ENCODE measurements at regions not wholly inside any gene's neighbourhood (a gene's known extent, or its start where the extent isn't known, plus 50 kb on each side); places are given as distances from the start of the nearest gene placed in this dataset.

DNA sequence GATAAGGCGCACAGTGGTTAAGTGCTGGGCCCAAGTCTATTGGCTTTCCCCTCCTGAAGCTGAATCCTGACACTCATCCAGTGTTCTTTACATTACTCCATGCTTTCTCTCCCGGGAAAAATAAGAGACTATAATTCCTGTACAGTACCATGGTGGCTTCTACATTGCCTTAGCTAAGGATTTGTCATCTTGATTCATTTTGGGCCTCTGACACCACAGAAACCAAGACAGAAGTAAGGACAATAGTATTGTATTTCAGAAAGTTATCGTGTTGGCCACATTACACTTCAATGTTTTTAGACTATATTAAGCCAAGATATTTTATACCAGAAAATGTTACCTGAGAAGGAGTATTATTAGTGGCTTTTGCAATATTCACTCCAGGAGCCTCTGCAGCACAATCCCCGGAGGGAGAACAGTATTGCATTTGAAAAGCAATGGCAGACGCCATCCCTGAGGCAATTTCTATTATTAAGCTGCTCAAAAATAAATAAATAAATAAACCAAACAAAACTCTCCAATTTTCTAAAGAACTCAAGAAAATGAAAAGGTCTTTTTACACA is 267.9 kb downstream of the ENC1 start:
- no peak for DNase-seq

DNA sequence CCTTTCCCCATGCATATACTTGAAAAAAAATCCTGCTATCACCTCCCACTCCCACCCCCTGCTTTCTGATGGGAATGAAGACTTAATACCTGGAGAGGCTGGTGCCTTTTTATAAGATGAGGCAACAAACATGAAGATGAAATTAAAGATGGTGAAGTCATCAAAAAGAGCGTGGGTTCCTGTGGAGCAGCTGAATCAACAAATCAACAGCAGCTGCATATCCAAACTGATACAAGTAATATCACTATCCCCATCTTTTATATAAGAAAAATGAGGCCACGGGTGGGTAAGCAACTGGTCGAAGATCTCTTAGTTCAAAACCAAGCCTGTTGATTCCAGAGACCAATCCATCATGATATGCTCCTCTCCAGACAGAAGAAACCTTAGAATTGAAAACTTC is 268.5 kb downstream of the ENC1 start:
- no peak for DNase-seq

DNA sequence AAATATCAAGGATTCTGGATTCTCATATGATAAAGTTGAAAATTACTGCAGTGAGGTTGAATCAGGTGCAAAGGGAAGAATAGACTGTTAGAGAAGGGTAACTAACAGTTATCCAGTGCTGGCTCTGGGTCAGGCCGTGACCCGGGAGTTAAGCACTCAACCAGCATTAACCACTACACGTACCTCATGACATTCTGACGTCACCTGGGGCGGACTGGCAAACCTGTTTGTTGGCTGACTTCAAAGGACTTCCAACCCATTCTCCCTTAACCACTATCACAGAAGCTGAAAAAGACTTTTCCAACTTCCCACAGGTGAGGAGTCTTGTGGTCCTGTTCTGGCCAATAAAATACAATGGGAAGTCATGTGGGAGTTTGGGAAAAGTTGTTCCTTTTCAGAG is 268.9 kb downstream of the ENC1 start:
- DNase-seq = no peak

DNA sequence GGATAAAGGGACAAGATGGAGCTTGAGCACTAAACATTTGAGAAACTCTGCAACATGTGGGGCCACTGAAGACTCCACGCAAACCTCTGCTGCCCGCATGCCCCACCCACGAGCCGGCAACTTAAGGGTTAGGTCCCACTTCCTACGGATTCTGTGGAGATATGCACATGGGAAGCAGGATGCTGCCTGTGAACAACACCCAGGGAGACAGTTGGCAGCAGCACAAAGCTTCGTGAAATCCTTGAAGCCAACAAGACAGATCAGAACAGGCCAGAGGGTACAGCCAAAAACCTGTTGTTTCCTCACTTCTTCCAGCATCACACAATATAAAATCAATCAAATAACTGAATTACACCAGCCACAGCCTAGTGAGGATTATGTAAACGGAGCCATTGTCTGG is 270.4 kb downstream of the ENC1 start:
- DNase-seq = no peak

DNA sequence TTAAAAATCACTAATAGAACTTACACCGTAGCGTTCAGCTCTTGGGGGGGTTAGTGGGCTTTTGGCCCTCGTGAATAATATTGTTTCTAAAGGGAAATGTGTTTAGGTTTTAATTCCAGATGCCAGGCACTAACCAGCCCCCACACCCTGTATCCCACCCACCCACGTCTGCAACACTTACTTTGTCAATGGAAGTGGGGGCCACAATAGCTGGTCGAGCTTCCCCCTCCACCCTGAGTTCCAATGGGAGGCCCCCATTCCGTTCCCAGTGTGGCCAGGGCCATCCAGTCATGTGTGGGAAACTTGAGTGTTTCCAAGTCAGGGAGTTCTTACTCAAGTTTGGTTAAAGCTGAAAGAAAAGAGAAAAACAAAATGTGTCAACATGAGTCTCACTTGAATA is 271.4 kb downstream of the ENC1 start:
- DNase-seq = no peak

DNA sequence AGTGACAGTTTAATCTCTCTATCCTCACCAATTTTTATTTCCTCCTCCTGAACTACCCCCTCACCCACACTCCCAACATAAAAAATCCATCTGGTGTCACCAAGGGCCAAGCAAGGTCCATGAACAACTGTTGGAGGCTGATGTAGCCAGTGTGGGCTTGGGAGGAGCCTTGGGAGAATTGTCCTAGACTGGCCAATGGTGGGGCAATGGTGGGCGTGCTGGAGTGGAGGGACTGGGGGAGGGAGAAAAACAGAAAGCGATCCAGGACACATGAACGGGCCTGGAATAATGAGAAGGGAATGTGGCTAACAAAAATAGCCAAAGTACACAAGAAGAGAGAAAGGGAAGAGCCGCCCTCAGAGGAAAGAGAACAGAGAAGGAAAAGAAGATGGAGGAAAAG is 272.6 kb downstream of the ENC1 start:
- no peak for DNase-seq

DNA sequence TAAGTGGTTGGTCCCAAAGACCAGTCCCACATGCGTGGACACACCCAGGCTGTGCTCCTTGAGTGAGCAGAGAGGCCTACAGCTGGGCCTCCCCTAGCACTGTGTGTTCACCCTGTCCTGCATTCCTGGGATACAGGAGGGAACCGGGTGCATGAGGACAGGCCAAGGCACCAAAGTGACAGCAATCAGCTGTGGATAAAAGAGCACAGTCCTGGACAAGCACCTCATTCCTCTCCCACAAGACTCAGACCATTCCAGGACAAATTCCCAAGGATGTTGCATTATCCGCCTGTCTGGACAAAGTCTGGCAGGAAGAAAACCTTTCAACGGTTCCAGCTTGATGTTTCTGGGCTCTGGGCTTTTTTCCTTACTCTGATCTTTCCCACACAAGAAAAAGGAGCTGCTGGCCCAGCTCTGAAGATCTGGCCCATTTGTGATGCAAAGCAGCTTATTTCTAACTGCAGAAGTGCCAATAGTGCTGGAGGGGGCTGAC is 273.2 kb downstream of the ENC1 start:
- DNase-seq = no peak

DNA sequence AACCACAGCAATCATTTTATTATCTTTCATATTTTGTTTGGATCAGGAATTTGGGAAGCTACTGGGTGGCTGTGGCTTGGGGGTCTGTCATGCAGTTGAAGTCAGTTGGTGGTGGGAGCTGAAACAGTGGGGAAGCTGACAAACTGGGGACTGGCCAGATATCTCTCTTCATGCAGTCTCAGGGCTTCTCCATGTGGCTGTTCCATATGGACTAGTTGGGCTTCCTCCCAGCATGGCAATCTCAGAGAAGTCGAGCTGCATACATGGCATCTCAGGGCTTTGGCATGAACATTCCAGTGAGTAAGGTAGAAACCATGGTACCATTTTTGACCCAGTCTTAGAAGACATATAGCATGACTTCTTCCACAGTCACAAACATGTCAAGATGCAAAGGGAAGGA is 274.8 kb downstream of the ENC1 start:
- DNase-seq = no peak

DNA sequence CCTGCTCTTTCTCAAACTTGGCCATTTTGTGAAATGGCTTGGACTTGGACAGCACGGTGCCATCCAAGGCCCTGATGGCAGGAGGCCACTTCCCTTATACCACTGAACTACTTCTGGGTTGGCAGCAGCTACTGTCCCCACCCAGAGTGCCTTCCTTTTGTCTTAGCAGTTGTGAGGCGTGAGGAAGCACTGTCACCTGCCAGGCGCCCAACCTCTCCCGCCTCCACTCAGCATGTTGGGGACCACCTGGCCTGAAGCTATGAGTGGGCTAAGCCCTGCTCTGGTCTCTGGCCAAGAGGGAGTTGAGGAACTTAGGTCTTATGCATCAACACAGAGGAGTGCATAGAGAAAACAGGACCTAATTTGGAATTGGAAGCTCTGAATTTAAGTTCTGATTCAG is 276.0 kb downstream of the ENC1 start:
- DNase-seq = no peak

DNA sequence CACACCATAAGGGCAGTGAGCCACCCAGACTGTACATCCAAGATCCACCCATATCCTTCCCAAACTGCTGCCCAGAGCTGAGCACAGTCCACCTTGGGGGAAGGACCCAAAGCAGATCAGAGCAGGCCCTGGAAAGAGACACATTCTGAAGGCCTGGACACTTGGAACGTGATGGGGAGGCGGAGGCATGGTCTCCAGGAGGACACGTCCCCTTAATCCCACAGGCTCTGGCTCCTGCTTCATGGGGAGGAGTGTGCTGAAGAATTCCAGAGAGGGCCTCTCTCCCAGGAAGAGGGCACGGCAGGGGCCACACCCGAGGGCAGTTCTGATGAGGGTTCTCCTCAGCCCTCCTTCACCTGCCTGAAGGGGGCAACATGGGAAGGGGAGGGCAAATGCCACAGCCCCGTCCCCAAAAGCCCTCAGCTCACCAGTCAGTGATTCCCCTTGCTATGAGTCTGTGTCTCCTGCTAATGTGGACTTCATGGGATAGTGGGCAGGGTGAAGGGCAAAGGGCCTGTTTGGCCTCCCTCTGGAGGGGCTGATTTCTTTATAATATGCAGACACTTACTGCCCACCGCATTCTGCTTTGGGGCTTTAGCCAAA is 276.8 kb downstream of the ENC1 start:
- DNase-seq = no peak

DNA sequence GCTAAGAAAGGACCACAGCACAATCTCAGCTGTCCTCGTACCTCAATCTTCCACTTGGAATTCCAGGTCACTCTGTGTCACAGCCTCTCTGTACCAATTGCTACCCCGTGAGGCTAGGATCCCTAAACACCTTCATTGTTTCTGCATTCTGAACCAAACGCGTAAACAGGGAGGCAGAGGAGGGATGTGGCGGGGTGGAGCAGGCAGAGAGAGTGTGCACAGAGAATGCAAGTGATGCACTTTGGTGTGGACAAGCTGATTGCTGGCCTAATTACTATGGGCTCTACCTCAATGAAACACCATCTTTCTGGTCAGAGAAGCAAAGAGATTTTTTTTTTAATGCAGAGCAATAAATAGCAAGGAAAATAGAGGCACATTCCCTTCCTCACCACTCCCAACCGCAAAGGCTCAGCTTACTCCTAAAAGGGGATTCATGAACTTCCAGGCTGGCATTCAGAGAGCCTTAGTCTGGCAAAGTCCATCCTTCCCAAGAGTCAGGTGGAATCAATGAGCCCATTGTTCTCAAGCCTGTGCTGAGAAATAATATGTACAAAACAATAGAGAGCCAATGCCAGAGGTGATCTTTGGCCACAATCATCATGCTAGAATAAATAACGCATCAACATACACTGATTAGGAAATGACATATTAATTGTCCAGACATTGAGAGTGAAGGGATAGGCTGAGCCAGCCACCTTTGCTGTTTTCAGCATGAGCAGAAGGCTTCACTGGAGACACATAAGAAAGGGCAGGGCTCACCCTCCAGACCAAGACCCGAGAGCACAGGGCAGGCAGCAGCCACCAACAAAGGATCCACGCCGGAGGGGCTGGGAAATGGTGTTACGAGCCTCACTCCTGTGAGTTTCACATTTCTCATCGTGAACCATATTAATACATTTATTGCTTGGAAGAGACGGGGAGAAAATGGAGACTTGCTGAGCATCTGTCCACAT is 278.8 kb downstream of the ENC1 start:
- DNase-seq = no peak

DNA sequence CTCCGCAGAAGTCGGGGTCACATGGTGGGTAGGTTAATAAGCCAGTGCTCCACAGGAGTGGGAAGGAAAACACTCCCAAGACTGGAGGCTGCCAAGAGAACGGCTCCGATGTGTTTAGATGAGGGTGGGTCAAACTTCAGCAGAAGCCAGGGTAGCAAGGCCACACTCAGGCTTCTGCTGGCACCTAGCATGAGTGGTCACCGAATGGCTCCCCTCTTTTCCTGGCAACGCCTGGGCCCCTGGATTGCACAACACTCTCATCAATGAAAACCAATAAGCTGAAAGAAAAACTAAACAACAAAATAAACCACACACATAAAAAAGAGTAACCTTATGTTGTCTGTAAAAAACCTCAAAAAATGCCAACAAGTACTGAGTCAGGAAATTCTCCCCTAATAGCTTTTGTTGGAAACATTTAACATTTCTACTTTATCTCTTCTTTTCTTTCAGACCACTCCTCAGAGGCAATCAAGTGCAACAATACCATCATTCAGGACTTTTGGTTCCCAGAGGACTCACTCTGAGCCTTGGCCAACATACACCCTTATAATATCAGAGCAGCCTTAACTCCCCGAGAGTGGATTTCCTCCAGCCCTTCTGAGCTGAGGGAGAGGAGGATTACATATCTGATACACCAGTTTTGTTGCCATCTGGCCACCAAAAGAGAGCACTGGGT is 279.9 kb downstream of the ENC1 start:
- DNase-seq = no peak

DNA sequence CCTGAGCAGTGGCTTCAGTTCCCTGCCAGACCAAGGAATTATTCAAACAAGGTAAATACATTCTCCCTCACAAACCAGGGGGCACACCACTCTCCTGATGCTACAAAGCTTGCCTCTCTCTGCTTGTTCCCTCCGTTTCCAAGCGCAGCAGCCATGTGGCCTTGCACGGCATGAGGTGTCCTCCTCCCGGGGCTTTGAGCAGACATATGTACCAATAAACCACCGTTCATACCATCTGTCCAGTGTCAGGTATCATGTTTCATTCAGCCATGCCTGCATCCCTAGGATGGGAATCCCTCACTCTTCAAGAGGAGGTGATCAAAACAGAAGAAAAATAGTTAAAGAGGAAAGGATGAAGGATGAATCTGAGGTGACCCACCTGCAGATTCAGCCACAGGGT is 282.7 kb downstream of the ENC1 start:
- DNase-seq = no peak

DNA sequence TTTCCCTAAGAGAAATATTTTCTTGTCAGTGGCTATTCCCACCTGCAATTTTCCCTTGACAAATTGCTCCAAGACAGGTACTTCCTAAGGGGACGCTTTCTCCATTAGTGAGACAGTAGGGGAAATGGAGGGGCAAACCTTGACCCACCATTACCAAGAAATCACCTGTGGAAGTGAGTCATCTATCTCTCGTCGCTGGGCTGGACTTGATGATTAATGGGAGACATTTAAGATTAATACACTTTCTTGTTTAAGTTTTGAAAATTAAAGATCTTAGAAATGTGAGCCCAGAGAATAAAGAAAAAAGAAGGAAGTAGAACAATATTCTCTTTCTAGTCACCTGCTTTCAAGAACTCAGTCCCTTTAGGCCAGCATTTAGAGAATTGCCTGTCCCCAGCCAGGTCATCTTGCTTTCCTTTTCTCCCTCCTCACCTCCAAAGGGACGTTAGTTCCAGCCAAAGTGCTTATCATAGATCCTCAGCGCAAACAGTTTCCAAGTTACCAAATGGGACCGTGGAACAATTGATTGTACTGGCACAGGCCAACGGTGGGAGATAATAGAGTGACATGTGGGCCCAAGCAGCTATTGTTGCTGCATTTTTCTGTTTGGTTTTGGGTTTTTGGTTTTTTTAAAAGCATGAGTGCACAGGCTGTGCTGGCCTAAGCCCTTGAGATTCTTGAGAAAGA is 284.4 kb downstream of the ENC1 start:
- no peak for DNase-seq

DNA sequence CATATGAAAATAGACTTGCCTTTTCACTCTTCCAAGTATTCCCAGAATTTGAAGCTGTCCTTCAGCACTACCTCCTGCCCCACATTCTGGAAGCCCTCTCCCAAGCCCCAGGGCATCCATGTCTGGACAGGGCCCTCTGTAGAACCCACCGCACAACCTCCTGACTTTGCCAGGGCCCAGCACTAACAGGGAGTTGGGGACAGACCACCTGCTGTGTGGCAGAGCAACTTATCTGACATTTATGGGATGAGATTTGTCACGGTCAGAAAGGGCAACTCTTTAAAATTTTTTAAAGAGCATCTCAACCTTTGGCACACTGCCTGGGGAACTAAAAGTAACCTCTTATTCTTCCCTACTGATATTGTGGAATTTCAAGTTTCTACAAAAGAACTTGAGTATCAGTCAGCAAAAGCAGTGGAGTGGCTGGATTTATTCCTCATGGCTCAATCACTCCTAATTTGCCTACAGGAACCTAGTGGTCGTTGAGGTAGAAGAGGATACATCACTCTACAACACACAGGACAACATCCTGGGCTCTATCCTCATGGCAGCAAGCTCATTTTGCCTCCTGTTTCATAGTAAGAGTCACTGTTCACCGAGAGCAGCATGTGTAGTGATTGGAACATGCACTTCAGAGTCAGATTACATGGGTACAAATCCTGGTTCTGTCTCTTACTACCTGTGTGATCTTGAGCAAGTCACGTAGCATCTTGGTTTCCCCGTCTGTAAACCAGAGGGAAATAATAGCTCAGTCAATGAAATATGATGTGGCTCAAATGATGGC is 285.3 kb downstream of the ENC1 start:
- no peak for DNase-seq

DNA sequence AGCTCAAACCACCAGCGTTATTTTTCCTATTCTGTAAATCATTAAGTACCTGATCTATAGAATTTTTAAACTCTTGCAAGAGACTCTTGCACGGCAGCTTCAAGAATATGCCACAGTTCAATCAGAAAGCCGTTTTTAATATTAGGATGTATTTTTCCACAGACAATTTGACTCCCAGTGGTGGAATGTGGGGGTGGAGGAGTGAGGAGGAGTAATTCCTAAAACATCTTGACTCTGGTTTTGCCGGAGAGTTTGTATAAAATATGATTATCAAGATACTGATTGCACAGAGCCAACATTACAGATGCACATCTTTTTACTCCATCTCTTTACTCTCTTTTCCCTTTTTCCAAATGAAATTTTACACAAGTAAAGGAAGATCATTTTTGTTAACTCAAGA is 288.3 kb downstream of the ENC1 start:
- DNase-seq = no peak

DNA sequence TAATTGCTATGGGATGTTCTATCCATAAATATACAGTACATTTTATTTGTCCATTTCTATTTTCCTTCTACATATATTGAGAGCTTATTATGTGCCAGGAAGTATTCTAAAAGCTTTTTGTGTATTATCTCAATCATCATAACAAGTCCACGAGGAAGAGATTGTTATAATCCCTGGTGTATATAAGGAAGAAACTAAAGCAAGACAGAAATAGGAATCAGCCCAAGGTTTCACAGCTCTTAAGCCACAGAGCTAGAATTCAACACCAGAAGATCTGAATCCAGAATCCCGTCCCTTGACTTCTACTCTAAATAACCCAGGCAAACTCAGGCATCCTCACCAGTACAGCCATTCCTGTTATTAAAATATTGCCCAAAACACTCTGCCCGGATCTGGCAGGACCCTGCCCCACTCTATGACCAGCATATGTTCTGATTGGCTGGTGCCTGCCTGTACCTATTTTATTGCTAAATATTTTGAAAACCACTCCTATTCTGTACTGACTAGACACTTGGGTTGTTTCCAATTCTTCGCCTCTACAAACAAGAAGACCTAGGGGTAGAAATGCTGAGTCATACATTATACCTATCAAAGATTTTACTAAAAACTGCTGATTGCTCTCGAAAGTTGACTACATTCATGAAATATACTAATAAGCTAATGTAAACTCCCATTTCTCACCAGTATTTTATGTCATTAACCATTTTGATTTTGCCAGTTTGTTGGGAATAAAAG is 297.4 kb downstream of the ENC1 start:
- no peak for DNase-seq

DNA sequence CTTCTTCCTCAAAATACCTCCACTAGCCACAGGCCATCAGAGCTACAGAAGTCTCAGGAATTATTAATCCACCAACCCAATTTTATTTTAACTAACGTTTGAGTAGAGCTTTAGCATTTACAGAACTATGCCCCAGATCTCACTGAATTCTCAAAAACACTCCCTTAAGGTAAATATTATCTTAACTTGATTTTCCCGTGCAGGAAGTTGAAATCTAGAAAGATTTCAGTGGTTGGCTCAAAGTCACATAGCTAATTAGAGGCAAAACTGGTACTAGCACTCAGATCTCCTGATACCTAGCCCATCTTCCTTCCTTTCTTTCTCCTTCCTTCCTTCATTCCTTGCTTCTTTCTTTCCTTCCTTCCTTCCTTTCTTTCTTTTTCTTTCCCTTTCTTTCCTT is 298.3 kb downstream of the ENC1 start:
- DNase-seq = no peak

DNA sequence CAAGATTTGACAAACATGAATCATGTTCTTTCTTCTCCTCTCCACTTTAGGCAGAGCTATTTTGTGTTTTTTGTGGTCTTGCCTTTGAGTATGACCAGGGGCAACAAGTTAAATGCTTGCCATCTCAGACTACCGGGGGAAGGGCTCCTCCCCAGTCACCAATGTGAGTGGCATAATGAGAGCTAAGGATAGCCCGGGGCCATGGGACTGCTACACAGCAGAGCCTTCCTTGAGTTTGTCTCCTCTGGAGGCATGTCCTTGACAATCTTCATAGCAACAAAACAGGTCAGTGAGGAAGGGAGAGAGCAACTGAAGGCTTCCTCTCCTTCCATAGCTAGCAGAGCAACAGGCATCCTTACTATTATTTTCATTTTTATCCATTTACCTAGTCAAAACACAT is 299.3 kb downstream of the ENC1 start:
- DNase-seq = no peak

DNA sequence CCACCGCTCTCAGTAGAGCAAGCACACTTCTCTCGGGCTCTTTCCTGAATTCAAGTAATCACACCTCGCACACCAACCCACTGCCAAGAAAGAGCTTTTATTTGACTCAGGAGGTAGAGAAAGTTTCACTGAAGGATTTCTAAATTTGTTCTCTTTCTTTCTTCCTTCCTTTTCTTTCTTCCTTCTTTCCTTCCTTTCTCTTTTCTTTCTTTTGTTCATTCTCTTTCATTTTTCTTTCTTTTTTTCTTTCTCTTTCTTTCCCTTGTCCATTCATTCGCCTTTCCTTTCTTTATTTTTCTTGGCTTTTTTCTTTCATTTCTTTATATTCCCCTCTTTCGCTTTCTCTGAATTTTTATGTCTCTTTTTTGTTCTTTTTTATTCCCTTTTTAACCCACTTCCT is 300.1 kb downstream of the ENC1 start:
- no peak for DNase-seq

DNA sequence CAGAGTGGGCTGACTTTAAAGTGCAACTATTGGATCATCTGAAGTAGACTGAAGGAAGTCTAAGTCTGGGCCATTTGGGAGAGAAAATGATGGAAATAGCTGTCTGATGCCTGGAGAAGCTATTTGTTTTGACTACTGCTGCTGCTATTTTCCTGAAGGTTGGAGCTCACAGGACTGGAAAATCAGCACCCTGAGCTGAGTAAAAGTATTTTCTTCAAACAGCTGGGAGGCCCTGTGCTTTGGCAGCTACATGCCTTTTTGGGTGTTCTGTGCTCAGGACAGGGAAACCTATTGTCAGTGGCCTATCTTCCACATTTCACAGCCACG is 302.6 kb downstream of the ENC1 start:
- DNase-seq = no peak
